ENCODE measurements at regions not wholly inside any gene's neighbourhood (a gene's known extent, or its start where the extent isn't known, plus 50 kb on each side); places are given as distances from the start of the nearest gene placed in this dataset.

DNA sequence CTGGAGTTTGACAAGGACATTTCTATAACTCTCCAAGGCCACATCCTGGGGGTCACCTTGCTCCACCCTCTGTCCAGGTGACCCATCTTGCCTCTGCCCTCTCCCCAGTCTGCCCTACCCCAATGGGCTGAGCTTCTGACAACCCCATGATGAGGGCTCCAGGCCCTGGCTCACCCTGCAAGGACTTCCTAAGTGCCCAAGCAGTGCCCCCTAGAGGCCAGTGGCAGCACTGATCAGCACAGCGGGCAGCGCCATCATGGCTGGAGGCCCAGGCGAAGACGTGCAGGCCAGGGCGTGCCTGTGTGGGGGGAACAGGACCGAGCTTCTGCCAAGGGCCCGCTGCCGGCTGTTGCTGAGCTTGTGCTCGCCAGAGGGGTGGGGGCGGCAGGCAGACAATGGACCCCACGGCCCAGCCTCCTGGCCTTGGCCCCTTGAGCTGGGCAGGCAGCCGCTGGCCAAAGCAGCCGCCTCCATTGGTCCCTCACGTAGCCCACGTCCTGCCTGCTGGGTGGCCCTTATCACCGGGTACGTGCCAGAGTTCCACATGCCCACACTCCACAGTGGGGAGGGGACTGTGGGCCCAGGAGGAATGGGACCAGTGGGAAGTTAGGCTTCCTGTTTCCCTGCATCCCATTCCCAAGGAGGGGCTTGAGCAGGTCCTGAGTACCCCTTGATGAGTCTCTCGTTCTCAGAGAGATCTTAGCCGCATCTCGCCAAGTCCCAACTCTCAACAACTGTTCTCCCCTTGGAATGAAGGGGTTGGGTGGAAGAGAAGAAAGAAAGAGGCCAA is 64.3 kb downstream of the MRPL14 start (continued):
- TF ChIP-seq, protein P1, sequence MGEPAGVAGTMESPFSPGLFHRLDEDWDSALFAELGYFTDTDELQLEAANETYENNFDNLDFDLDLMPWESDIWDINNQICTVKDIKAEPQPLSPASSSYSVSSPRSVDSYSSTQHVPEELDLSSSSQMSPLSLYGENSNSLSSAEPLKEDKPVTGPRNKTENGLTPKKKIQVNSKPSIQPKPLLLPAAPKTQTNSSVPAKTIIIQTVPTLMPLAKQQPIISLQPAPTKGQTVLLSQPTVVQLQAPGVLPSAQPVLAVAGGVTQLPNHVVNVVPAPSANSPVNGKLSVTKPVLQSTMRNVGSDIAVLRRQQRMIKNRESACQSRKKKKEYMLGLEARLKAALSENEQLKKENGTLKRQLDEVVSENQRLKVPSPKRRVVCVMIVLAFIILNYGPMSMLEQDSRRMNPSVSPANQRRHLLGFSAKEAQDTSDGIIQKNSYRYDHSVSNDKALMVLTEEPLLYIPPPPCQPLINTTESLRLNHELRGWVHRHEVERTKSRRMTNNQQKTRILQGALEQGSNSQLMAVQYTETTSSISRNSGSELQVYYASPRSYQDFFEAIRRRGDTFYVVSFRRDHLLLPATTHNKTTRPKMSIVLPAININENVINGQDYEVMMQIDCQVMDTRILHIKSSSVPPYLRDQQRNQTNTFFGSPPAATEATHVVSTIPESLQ (CRISPR knock-in tag; IDR thresholded peaks at IDR 0.05), result no peak
- TF ChIP-seq CBFA2T3 (IDR thresholded peaks at IDR 0.05) (no peak), TCFL5 (CRISPR knock-in tag; conservative IDR thresholded peaks at IDR 0.05) (0 out of 2 replicates have a peak, but pooled peaks have one; percentile 27), HMGN3 (IDR thresholded peaks at IDR 0.05; ENCODE audit: borderline replicate concordance, extremely low read depth, insufficient read length, low read depth, low read length) (no peak), PTRF (tag; IDR thresholded peaks at IDR 0.05) (no peak), RFX5 (IDR thresholded peaks at IDR 0.05; ENCODE audit: low read depth, low read length) (no peak), NFE2 (IDR thresholded peaks at IDR 0.05; ENCODE audit: low read depth) (no peak), ZNF212 (CRISPR knock-in tag; IDR thresholded peaks at IDR 0.05) (no peak; the same call in 1 of the 2 replicates), ZNF124 (CRISPR knock-in tag; IDR thresholded peaks at IDR 0.05) (no peak), ZNF146 (CRISPR knock-in tag; IDR thresholded peaks at IDR 0.05; ENCODE audit: unreplicated experiment) (no peak), POLR2H (tag; IDR thresholded peaks at IDR 0.05; ENCODE audit: low read depth) (no peak), PPARD (CRISPR knock-in tag; IDR thresholded peaks at IDR 0.05) (no peak)
- TF ChIP-seq, protein P2, sequence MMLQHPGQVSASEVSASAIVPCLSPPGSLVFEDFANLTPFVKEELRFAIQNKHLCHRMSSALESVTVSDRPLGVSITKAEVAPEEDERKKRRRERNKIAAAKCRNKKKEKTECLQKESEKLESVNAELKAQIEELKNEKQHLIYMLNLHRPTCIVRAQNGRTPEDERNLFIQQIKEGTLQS (IDR thresholded peaks at IDR 0.05), result peak; percentile 57
- TF ChIP-seq, protein P2 (CRISPR knock-in tag; conservative IDR thresholded peaks at IDR 0.05), result peak; percentile 50; the same call in 1 of the 2 replicates
- TF ChIP-seq, protein P3, sequence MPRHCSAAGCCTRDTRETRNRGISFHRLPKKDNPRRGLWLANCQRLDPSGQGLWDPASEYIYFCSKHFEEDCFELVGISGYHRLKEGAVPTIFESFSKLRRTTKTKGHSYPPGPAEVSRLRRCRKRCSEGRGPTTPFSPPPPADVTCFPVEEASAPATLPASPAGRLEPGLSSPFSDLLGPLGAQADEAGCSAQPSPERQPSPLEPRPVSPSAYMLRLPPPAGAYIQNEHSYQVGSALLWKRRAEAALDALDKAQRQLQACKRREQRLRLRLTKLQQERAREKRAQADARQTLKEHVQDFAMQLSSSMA (CRISPR knock-in tag; IDR thresholded peaks at IDR 0.05), result 0 out of 2 replicates have a peak, but pooled peaks have one; percentile 39
- TF ChIP-seq, protein P4, sequence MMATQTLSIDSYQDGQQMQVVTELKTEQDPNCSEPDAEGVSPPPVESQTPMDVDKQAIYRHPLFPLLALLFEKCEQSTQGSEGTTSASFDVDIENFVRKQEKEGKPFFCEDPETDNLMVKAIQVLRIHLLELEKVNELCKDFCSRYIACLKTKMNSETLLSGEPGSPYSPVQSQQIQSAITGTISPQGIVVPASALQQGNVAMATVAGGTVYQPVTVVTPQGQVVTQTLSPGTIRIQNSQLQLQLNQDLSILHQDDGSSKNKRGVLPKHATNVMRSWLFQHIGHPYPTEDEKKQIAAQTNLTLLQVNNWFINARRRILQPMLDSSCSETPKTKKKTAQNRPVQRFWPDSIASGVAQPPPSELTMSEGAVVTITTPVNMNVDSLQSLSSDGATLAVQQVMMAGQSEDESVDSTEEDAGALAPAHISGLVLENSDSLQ (IDR thresholded peaks at IDR 0.05), result 0 out of 2 replicates have a peak, but pooled peaks have one; percentile 25
- TF ChIP-seq, protein P5, sequence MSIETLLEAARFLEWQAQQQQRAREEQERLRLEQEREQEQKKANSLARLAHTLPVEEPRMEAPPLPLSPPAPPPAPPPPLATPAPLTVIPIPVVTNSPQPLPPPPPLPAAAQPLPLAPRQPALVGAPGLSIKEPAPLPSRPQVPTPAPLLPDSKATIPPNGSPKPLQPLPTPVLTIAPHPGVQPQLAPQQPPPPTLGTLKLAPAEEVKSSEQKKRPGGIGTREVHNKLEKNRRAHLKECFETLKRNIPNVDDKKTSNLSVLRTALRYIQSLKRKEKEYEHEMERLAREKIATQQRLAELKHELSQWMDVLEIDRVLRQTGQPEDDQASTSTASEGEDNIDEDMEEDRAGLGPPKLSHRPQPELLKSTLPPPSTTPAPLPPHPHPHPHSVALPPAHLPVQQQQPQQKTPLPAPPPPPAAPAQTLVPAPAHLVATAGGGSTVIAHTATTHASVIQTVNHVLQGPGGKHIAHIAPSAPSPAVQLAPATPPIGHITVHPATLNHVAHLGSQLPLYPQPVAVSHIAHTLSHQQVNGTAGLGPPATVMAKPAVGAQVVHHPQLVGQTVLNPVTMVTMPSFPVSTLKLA (conservative IDR thresholded peaks at IDR 0.05), result 0 out of 4 replicates have a peak, but pooled peaks of 1 of the 2 experiments have one; percentile 32
- TF ChIP-seq, protein P6, sequence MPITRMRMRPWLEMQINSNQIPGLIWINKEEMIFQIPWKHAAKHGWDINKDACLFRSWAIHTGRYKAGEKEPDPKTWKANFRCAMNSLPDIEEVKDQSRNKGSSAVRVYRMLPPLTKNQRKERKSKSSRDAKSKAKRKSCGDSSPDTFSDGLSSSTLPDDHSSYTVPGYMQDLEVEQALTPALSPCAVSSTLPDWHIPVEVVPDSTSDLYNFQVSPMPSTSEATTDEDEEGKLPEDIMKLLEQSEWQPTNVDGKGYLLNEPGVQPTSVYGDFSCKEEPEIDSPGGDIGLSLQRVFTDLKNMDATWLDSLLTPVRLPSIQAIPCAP (CRISPR knock-in tag; IDR thresholded peaks at IDR 0.05; ENCODE audit: borderline replicate concordance), result no peak
- TF ChIP-seq, protein P7, sequence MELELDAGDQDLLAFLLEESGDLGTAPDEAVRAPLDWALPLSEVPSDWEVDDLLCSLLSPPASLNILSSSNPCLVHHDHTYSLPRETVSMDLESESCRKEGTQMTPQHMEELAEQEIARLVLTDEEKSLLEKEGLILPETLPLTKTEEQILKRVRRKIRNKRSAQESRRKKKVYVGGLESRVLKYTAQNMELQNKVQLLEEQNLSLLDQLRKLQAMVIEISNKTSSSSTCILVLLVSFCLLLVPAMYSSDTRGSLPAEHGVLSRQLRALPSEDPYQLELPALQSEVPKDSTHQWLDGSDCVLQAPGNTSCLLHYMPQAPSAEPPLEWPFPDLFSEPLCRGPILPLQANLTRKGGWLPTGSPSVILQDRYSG (tag; conservative IDR thresholded peaks at IDR 0.05; ENCODE audit: low read depth), result peak; percentile 66

Measured in K562 (cell line).